ENCODE measurements at regions not wholly inside any gene's neighbourhood (a gene's known extent, or its start where the extent isn't known, plus 50 kb on each side); places are given as distances from the start of the nearest gene placed in this dataset.

DNA sequence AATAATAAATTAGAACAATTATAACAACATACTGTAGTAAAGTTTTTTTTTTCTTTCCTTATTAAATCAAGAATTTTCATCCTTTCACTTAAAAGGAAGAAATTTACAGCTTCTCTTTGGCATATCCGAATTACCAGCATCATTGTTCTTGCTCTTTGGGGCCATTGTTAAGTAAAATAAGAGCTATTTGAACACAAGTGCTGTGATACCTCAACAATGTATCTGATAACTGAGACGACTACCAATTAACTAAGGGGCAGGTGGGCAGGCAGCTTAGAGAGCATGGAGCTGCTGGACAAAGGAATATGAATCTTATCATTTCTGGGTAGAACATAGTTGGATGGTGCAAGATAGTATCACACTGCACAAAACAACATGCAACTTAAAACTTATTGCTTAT lies 719.9 kb upstream of the TMPRSS15 start:
- Histone ChIP-seq H3K9me3 (ENCODE audit: insufficient read depth, low read depth, low read length) (peaks cover 6% of the 10 kb centered on the region), H3K9ac (ENCODE audit: low read length) (no peak overlapping the region), H3K27me3 (ENCODE audit: insufficient read depth, low read length) (no peaks in the 10 kb centered on the region), H3K79me2 (ENCODE audit: insufficient read depth, low read length) (no peaks in the 10 kb centered on the region), H4K20me1 (ENCODE audit: insufficient read depth, low read length) (no peaks in the 10 kb centered on the region), H3K4me3 (ENCODE audit: insufficient read depth, low read depth, low read length) (no peak overlapping the region), H3K27ac (ENCODE audit: low read depth, low read length) (no peak overlapping the region), H2AFZ (ENCODE audit: low read depth, low read length) (no peak overlapping the region), H3K4me2 (ENCODE audit: low read length) (no peak overlapping the region), H3K36me3 (ENCODE audit: insufficient read depth, low read length) (no peaks in the 10 kb centered on the region), H3K4me1 (ENCODE audit: insufficient read depth, low read length) (no peaks in the 10 kb centered on the region)
- Mint-ChIP-seq H3K4me1 (ENCODE audit: low read depth, unreplicated experiment) (no peaks in the 10 kb centered on the region), H3K27ac (ENCODE audit: unreplicated experiment) (no peak overlapping the region), H3K4me3 (ENCODE audit: unreplicated experiment) (no peak overlapping the region), H3K27me3 (ENCODE audit: low read depth, unreplicated experiment) (no peaks in the 10 kb centered on the region), H3K9me3 (ENCODE audit: unreplicated experiment) (no peaks in the 10 kb centered on the region), H3K36me3 (ENCODE audit: low read depth, unreplicated experiment) (no peaks in the 10 kb centered on the region)
- TF ChIP-seq, protein P1, sequence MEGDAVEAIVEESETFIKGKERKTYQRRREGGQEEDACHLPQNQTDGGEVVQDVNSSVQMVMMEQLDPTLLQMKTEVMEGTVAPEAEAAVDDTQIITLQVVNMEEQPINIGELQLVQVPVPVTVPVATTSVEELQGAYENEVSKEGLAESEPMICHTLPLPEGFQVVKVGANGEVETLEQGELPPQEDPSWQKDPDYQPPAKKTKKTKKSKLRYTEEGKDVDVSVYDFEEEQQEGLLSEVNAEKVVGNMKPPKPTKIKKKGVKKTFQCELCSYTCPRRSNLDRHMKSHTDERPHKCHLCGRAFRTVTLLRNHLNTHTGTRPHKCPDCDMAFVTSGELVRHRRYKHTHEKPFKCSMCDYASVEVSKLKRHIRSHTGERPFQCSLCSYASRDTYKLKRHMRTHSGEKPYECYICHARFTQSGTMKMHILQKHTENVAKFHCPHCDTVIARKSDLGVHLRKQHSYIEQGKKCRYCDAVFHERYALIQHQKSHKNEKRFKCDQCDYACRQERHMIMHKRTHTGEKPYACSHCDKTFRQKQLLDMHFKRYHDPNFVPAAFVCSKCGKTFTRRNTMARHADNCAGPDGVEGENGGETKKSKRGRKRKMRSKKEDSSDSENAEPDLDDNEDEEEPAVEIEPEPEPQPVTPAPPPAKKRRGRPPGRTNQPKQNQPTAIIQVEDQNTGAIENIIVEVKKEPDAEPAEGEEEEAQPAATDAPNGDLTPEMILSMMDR (IDR thresholded peaks at IDR 0.05; ENCODE audit: insufficient read depth, low read depth, low read length) = no peak
- TF ChIP-seq EZH2 (IDR thresholded peaks at IDR 0.05; ENCODE audit: insufficient read depth, low read length) = no peak
- FAIRE-seq = no peak
- DNase-seq (ENCODE audit: low read depth) = no peak

DNA sequence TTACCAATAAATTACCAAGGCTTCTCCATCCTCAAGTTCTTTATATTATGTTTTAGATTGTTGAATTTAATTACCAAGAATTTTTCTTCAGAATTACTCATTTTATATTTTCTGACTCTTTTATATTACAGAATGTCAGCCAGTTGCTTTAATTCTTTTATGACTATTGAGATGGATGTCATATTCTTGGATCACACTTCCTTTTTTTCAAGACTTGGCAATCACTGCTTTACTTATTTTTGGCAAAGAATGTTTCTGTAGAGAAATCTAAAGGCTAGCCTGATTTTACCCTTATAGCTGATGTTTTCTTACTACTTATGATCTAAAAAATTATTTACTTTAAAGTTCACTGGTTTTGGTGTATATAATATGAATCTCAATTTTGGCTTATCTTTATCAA lies 721.1 kb upstream of the TMPRSS15 start:
- Mint-ChIP-seq H3K9me3 (ENCODE audit: unreplicated experiment) (no peaks in the 10 kb centered on the region), H3K36me3 (ENCODE audit: low read depth, unreplicated experiment) (no peaks in the 10 kb centered on the region), H3K27me3 (ENCODE audit: low read depth, unreplicated experiment) (no peaks in the 10 kb centered on the region), H3K4me1 (ENCODE audit: low read depth, unreplicated experiment) (no peaks in the 10 kb centered on the region), H3K27ac (ENCODE audit: unreplicated experiment) (no peak overlapping the region), H3K4me3 (ENCODE audit: unreplicated experiment) (no peak overlapping the region)
- Histone ChIP-seq H3K4me1 (ENCODE audit: insufficient read depth, low read length) (no peaks in the 10 kb centered on the region), H3K79me2 (ENCODE audit: insufficient read depth, low read length) (no peaks in the 10 kb centered on the region), H3K9ac (ENCODE audit: low read length) (no peak overlapping the region), H3K9me3 (ENCODE audit: insufficient read depth, low read depth, low read length) (peaks cover 6% of the 10 kb centered on the region), H3K27me3 (ENCODE audit: insufficient read depth, low read length) (no peaks in the 10 kb centered on the region), H2AFZ (ENCODE audit: low read depth, low read length) (no peak overlapping the region), H3K27ac (ENCODE audit: low read depth, low read length) (no peak overlapping the region), H3K4me2 (ENCODE audit: low read length) (no peak overlapping the region), H3K36me3 (ENCODE audit: insufficient read depth, low read length) (no peaks in the 10 kb centered on the region), H4K20me1 (ENCODE audit: insufficient read depth, low read length) (no peaks in the 10 kb centered on the region), H3K4me3 (ENCODE audit: insufficient read depth, low read depth, low read length) (no peak overlapping the region)
- TF ChIP-seq, protein P1 (IDR thresholded peaks at IDR 0.05; ENCODE audit: insufficient read depth, low read depth, low read length) = no peak
- no peak for TF ChIP-seq EZH2 (IDR thresholded peaks at IDR 0.05; ENCODE audit: insufficient read depth, low read length)
- no peak for FAIRE-seq
- DNase-seq (ENCODE audit: low read depth) = no peak

DNA sequence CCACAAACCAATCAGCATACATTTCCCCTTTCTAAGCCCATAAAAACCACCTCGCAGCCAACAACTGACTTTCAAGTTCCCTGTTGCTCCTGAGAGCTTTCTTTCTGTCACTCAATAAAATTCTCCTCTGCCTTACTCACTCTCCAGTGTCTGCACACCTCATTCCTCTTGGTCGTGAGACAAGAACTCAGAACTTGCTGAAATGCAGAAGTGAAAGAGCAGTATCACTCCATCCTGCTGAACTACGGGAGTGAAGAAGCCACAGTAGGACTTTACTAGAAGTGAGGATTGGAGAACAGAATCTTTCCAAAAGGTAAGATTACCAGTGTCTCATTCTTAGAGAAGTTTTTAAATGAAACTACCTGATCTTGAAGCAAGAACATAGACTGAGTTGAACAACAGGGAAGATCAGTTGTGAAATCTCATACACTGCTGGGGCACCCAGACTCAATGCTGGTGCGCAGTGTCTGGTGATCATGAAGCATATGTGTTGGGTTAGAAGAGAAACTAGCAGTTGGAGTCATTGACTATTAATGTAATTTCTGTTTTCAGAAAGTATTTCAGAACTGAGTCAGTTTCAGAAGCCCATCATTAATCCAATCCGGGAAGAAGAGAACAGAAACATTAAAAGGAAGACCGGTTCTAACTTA lies 726.9 kb upstream of the TMPRSS15 start:
- Mint-ChIP-seq H3K9me3 (ENCODE audit: unreplicated experiment) (peaks cover 5% of the 10 kb centered on the region), H3K4me3 (ENCODE audit: unreplicated experiment) (no peak overlapping the region), H3K27ac (ENCODE audit: unreplicated experiment) (no peak overlapping the region), H3K27me3 (ENCODE audit: low read depth, unreplicated experiment) (no peaks in the 10 kb centered on the region), H3K36me3 (ENCODE audit: low read depth, unreplicated experiment) (no peaks in the 10 kb centered on the region), H3K4me1 (ENCODE audit: low read depth, unreplicated experiment) (no peaks in the 10 kb centered on the region)
- Histone ChIP-seq H3K36me3 (ENCODE audit: insufficient read depth, low read length) (no peaks in the 10 kb centered on the region), H3K27ac (ENCODE audit: low read depth, low read length) (no peak overlapping the region), H3K4me2 (ENCODE audit: low read length) (no peak overlapping the region), H3K27me3 (ENCODE audit: insufficient read depth, low read length) (no peaks in the 10 kb centered on the region), H3K9ac (ENCODE audit: low read length) (no peak overlapping the region), H3K79me2 (ENCODE audit: insufficient read depth, low read length) (no peaks in the 10 kb centered on the region), H3K9me3 (ENCODE audit: insufficient read depth, low read depth, low read length) (no peaks in the 10 kb centered on the region), H3K4me1 (ENCODE audit: insufficient read depth, low read length) (no peaks in the 10 kb centered on the region), H4K20me1 (ENCODE audit: insufficient read depth, low read length) (no peaks in the 10 kb centered on the region), H2AFZ (ENCODE audit: low read depth, low read length) (no peak overlapping the region), H3K4me3 (ENCODE audit: insufficient read depth, low read depth, low read length) (no peak overlapping the region)
- no peak for DNase-seq (ENCODE audit: low read depth)
- TF ChIP-seq, protein P1 (IDR thresholded peaks at IDR 0.05; ENCODE audit: insufficient read depth, low read depth, low read length) = no peak
- TF ChIP-seq EZH2 (IDR thresholded peaks at IDR 0.05; ENCODE audit: insufficient read depth, low read length) = no peak
- no peak for FAIRE-seq

All from astrocyte (in vitro differentiated cells and primary cell).